ENCODE measurements at regions not wholly inside any gene's neighbourhood (a gene's known extent, or its start where the extent isn't known, plus 50 kb on each side); places are given as distances from the start of the nearest gene placed in this dataset.

DNA sequence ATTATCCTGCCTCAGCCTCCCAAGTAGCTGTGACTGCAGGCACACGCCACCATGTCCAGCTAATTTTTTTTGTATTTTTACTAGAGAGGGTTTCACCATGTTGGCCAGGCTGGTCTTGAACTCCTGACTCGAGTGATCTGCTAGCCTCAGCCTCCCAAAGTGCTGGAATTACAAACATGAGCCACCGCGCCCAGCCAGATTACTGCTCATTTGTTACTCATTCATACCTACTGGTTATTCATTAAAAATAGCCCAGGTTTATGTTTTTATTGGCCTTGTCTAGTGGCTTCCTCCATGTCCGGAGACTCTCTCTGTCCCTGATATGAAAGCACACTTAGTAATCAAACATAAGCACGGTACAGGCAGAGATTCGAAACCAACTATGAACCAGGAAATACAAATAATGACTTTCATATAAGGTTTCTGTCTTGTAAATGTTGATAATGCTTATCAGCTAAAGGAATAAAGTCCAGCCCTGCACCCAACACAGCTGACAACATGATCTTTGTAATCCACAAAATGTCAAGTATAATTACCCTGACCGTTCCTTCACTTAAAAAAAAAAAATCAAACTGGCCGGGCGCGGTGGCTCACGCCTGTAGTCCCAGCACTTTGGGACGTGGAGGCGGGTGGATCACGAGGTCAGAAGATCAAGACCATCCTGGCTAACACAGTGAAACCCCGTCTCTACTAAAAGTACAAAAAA is 50.4 kb upstream of the CXADR start:
- H3K9me3 ChIP-seq (ENCODE audit: severe bottlenecking) = no peaks in the 10 kb centered on the region
- H3K4me3 ChIP-seq (ENCODE audit: low read depth, low read length) = no peak overlapping the region
- H3K27me3 ChIP-seq (ENCODE audit: insufficient read depth, low read depth, severe bottlenecking) = no peaks in the 10 kb centered on the region
- H3K36me3 ChIP-seq = no peaks in the 10 kb centered on the region
- H3K27ac ChIP-seq = no peak overlapping the region
- DNase-seq = no peak
- TF ChIP-seq CTCF (IDR thresholded peaks at IDR 0.05; ENCODE audit: low read depth, low read length) = no peak
